Nephron (organoid): ENCODE measurements at regions not wholly inside any gene's neighbourhood (a gene's known extent, or its start where the extent isn't known, plus 50 kb on each side); places are given as distances from the start of the nearest gene placed in this dataset.

ENCODE experiments used
- H3K27ac Mint-ChIP-seq, 3 experiments: 2 replicates each; pipeline ENCODE4 v1.8.0; 2020; ENCODE audit warnings: mixed read lengths in 3 of 3, mild to moderate bottlenecking in 2 of 3, moderate library complexity in 1 of 3
- H3K27me3 Mint-ChIP-seq: 2 replicates; pipeline ENCODE4 v1.8.0; 2021; ENCODE audit warnings: low read depth, mild to moderate bottlenecking, moderate library complexity, mixed read lengths
- H3K36me3 Mint-ChIP-seq: 2 replicates; pipeline ENCODE4 v1.8.0; 2020; ENCODE audit warnings: low read depth, mixed read lengths
- H3K4me1 Mint-ChIP-seq: 2 replicates; pipeline ENCODE4 v1.8.0; 2020; ENCODE audit warnings: mixed read lengths
- H3K4me3 Mint-ChIP-seq, 3 experiments: 2 replicates each; pipeline ENCODE4 v1.8.0; 2020; ENCODE audit warnings: mild to moderate bottlenecking in 3 of 3, mixed read lengths in 3 of 3, moderate library complexity in 2 of 3
- H3K9me3 Mint-ChIP-seq: 2 replicates; pipeline ENCODE4 v1.8.0; 2020; ENCODE audit warnings: mixed read lengths
- TF ChIP-seq, protein P1 (sequence below), 3 experiments: fragments of 200-600 bp; sonication (generic); IDR thresholded peaks; one replicate each; pipeline ENCODE4 v1.5.0; 2021; ENCODE audit warnings: antibody characterized with exemption in 3 of 3; ENCODE audit not compliant: unreplicated experiment in 3 of 3

- no peaks in the 10 kb centered on the region for H3K4me1 Mint-ChIP-seq
- TF ChIP-seq, protein P1, sequence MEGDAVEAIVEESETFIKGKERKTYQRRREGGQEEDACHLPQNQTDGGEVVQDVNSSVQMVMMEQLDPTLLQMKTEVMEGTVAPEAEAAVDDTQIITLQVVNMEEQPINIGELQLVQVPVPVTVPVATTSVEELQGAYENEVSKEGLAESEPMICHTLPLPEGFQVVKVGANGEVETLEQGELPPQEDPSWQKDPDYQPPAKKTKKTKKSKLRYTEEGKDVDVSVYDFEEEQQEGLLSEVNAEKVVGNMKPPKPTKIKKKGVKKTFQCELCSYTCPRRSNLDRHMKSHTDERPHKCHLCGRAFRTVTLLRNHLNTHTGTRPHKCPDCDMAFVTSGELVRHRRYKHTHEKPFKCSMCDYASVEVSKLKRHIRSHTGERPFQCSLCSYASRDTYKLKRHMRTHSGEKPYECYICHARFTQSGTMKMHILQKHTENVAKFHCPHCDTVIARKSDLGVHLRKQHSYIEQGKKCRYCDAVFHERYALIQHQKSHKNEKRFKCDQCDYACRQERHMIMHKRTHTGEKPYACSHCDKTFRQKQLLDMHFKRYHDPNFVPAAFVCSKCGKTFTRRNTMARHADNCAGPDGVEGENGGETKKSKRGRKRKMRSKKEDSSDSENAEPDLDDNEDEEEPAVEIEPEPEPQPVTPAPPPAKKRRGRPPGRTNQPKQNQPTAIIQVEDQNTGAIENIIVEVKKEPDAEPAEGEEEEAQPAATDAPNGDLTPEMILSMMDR (IDR thresholded peaks at IDR 0.05; ENCODE audit: unreplicated experiment in 3 of 3): no peak
- no peaks in the 10 kb centered on the region for H3K9me3 Mint-ChIP-seq
- H3K27ac Mint-ChIP-seq: no peak overlapping the region
- no peak overlapping the region for H3K4me3 Mint-ChIP-seq
- H3K27me3 Mint-ChIP-seq: peaks cover 4% of the 10 kb centered on the region
- H3K36me3 Mint-ChIP-seq: no peaks in the 10 kb centered on the region
Observed at GRCh38 chr15:29182590-29182989, 87.0 kb downstream of the NSMCE3 start.

DNA sequence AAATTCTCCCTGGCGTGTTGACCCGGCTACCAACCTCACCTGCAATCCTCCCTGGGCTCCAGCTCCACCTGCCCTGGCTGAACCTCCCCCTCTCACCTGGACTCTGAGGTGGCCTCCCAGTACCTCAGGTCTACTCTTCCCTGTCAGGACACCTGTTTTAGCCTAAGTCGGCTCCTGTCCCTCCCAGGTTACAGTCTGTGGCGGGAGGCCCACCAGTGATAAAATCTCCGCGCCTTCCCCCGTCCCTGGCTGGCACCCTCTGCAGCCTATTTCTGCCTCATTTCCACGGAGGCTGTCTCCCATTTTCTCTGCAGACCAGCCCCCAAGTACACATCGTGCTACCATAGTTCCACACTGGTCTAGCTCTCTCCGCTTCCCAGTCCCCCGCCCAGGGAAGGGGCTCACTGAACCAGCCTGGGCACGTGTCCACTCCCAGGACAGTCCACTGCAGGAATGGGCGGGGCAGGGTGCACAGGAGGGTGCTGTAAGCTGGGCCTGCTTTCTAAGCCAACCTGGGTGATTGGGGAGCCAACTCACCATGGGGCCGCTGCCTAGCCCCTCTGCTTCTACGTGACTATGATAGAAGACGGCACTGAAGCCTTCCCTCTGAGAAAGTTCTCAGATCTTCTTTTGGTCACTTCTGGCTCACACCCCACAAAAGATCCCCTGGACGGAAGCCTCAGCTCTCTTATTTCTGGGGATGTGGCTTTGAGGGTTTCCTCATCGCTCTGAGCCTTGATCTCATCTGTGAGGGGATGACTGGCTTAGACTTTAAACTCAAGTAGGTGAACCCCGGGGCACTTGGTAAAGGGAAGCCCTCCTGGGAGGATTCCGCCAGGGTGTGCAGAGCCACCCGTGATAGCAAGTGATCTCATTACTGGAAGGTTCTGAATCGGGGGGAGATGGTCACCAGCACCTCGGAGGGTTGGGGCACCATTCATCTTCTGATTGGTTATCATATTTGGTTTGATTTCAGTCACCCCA is 96.6 kb downstream of the NSMCE3 start:
- Mint-ChIP-seq H3K9me3 (no peaks in the 10 kb centered on the region), H3K36me3 (no peaks in the 10 kb centered on the region), H3K27me3 (peaks cover 8% of the 10 kb centered on the region), H3K27ac (no peak overlapping the region), H3K4me1 (no peaks in the 10 kb centered on the region), H3K4me3 (no peak overlapping the region)
- TF ChIP-seq, protein P1 (IDR thresholded peaks at IDR 0.05; ENCODE audit: unreplicated experiment in 3 of 3): no peak

DNA sequence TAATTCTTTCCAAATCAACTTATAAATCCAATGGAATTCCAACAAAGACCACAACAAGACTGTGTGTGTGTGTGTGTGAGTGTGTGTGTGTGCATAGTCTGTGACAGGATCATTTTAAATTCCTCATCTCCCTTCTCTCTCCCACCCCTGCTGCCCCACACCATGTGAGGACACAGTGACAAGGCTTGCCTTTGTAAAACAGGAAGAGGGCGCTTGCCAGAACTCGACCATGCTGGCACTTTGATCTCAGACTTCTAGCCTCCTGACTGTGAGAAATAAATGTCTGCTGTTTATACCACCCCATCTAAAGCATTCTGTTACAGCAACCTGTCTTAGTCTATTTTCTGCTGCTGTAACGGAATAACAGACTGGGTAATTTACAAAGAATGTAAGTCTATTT is 99.1 kb downstream of the NSMCE3 start:
- Mint-ChIP-seq H3K27me3 (peaks cover under 1% of the 10 kb centered on the region), H3K4me3 (no peak overlapping the region), H3K4me1 (no peaks in the 10 kb centered on the region), H3K36me3 (no peaks in the 10 kb centered on the region), H3K9me3 (no peaks in the 10 kb centered on the region), H3K27ac (no peak overlapping the region)
- TF ChIP-seq, protein P1 (IDR thresholded peaks at IDR 0.05; ENCODE audit: unreplicated experiment in 3 of 3): no peak
